ENCODE measurements at regions not wholly inside any gene's neighbourhood (a gene's known extent, or its start where the extent isn't known, plus 50 kb on each side); places are given as distances from the start of the nearest gene placed in this dataset.

DNA sequence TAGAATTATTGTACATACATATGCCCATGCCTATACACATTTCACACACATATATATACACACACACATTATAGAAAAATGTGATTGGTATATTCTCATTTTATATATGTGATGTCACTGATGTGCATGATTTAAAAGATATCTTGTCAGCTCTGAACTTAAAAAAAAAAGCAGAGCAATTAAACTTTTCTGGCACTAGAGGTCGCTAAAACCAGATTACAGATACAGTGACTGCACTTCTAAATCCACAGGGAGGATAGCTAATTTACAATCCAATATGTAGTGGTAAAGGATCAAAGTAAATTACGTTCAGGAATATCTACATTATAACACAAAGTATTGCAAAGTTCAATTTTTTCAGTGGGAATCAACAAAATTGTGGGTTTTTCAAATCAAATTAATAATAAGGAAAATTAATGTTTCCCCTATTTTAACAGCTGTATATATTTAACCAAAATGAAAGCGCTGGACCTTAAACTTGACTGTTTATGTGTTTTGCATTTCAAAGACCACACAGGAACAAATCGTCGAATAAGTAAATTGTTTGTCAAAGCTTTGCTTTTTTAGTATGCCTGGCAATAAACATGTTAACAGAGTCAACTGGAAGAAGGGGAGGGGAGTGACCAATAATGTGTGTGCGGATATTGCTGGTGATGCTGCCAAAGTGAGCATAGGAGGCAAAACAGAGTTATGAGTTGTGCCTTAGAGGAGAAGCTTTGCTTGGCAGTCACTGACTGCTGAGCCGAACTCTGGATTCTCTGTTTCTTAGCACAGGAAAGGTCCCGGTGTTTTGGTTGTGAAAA lies 1201.4 kb upstream of the C9orf72 start:
- DNase-seq (ENCODE audit: low spot score) (peak; percentile 18), FAIRE-seq (no peak), ATAC-seq (peak; percentile 43; the same call in 1 of the 3 replicates)
- Histone ChIP-seq H3K27ac (ENCODE audit: extremely low read length, insufficient read depth, low read length) (no peak overlapping the region), H4K20me1 (ENCODE audit: insufficient read depth, low read length) (no peaks in the 10 kb centered on the region), H3K79me2 (ENCODE audit: insufficient read depth, low read length) (no peaks in the 10 kb centered on the region), H3K4me3 (replicated peaks in 1 of 3; ENCODE audit: insufficient read depth in 1 of 3, low read depth in 2 of 3, low read length in 3 of 3) (no peak overlapping the region), H3K9me3 (ENCODE audit: low read length) (no peaks in the 10 kb centered on the region), H3K4me2 (ENCODE audit: low read depth, low read length) (no peak overlapping the region), H3K36me3 (replicated peaks in 1 of 2; ENCODE audit: control insufficient read depth in 1 of 2, insufficient read depth in 2 of 2, low read length in 2 of 2) (no peaks in the 10 kb centered on the region), H3K4me1 (ENCODE audit: insufficient read depth, low read length) (no peaks in the 10 kb centered on the region), H2AFZ (ENCODE audit: low read length) (no peak overlapping the region), H3K9ac (ENCODE audit: insufficient read depth, low read depth, low read length) (no peak overlapping the region), H3K27me3 (ENCODE audit: control insufficient read depth in 1 of 2, insufficient read depth in 2 of 2, low read length in 2 of 2) (no peaks in the 10 kb centered on the region)
- ChIA-PET POLR2A (no interaction called here), CTCF (ENCODE audit: low intra/inter-chr PET ratio, low total read pairs) (interaction anchor here (1.2 kb wide), 1 partner anchor 917 kb away, joined by 3 read pairs; no protein-coding TSS in a partner anchor)
- intact Hi-C loops (cut with micrococcal nuclease; ENCODE audit: unreplicated experiment) (loop anchor here (5.0 kb wide), 1 partner anchor 453 kb away; no protein-coding TSS in a partner anchor), in situ Hi-C loops (cut with HindIII; ENCODE audit: extremely low pct_ligation_motif_present, low pct_unique_long_range_greater_than_20kb) (no loop called here)
- WGBS (ENCODE audit: low lambda C conversion rate): 16% methylated on average over 7 of the region's 8 CpGs
- no TSS peak for BruUV-seq (replicated peaks)
- TF ChIP-seq PRPF4 (IDR thresholded peaks at IDR 0.05; ENCODE audit: low read depth, low read length, poor library complexity, severe bottlenecking) (no peak), ZNF3 (CRISPR knock-in tag; IDR thresholded peaks at IDR 0.05) (no peak), ZNF124 (CRISPR knock-in tag; IDR thresholded peaks at IDR 0.05) (no peak), FIP1L1 (IDR thresholded peaks at IDR 0.05; ENCODE audit: borderline replicate concordance, insufficient read depth, low read depth, low read length) (no peak), STAG1 (CRISPR knock-in tag; IDR thresholded peaks at IDR 0.05) (peak; percentile 41), HOXA9 (CRISPR knock-in tag; IDR thresholded peaks at IDR 0.05; ENCODE audit: borderline replicate concordance) (no peak), JARID2 (CRISPR knock-in tag; IDR thresholded peaks at IDR 0.05; ENCODE audit: insufficient replicate concordance) (no peak), IRF2 (CRISPR knock-in tag; IDR thresholded peaks at IDR 0.05) (no peak), NFIB (CRISPR knock-in tag; IDR thresholded peaks at IDR 0.05; ENCODE audit: borderline replicate concordance) (no peak), ELF4 (CRISPR knock-in tag; IDR thresholded peaks at IDR 0.05; ENCODE audit: borderline replicate concordance) (no peak), SOX6 (IDR thresholded peaks at IDR 0.05) (no peak), SOX6 (CRISPR knock-in tag; IDR thresholded peaks at IDR 0.05) (no peak), ZNF850 (CRISPR knock-in tag; conservative IDR thresholded peaks at IDR 0.05) (no peak), ZNF570 (CRISPR knock-in tag; IDR thresholded peaks at IDR 0.05; ENCODE audit: borderline replicate concordance) (no peak), ZNF572 (CRISPR knock-in tag; IDR thresholded peaks at IDR 0.05) (no peak), ZNF543 (CRISPR knock-in tag; IDR thresholded peaks at IDR 0.05) (no peak)
- TF ChIP-seq, protein P1, sequence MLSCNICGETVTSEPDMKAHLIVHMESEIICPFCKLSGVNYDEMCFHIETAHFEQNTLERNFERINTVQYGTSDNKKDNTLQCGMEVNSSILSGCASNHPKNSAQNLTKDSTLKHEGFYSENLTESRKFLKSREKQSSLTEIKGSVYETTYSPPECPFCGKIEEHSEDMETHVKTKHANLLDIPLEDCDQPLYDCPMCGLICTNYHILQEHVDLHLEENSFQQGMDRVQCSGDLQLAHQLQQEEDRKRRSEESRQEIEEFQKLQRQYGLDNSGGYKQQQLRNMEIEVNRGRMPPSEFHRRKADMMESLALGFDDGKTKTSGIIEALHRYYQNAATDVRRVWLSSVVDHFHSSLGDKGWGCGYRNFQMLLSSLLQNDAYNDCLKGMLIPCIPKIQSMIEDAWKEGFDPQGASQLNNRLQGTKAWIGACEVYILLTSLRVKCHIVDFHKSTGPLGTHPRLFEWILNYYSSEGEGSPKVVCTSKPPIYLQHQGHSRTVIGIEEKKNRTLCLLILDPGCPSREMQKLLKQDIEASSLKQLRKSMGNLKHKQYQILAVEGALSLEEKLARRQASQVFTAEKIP (CRISPR knock-in tag; IDR thresholded peaks at IDR 0.05; ENCODE audit: borderline replicate concordance): no peak
- TF ChIP-seq, protein P2, sequence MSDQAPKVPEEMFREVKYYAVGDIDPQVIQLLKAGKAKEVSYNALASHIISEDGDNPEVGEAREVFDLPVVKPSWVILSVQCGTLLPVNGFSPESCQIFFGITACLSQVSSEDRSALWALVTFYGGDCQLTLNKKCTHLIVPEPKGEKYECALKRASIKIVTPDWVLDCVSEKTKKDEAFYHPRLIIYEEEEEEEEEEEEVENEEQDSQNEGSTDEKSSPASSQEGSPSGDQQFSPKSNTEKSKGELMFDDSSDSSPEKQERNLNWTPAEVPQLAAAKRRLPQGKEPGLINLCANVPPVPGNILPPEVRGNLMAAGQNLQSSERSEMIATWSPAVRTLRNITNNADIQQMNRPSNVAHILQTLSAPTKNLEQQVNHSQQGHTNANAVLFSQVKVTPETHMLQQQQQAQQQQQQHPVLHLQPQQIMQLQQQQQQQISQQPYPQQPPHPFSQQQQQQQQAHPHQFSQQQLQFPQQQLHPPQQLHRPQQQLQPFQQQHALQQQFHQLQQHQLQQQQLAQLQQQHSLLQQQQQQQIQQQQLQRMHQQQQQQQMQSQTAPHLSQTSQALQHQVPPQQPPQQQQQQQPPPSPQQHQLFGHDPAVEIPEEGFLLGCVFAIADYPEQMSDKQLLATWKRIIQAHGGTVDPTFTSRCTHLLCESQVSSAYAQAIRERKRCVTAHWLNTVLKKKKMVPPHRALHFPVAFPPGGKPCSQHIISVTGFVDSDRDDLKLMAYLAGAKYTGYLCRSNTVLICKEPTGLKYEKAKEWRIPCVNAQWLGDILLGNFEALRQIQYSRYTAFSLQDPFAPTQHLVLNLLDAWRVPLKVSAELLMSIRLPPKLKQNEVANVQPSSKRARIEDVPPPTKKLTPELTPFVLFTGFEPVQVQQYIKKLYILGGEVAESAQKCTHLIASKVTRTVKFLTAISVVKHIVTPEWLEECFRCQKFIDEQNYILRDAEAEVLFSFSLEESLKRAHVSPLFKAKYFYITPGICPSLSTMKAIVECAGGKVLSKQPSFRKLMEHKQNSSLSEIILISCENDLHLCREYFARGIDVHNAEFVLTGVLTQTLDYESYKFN (CRISPR knock-in tag; conservative IDR thresholded peaks at IDR 0.05): no peak
